ENCODE measurements at regions not wholly inside any gene's neighbourhood (a gene's known extent, or its start where the extent isn't known, plus 50 kb on each side); places are given as distances from the start of the nearest gene placed in this dataset.

DNA sequence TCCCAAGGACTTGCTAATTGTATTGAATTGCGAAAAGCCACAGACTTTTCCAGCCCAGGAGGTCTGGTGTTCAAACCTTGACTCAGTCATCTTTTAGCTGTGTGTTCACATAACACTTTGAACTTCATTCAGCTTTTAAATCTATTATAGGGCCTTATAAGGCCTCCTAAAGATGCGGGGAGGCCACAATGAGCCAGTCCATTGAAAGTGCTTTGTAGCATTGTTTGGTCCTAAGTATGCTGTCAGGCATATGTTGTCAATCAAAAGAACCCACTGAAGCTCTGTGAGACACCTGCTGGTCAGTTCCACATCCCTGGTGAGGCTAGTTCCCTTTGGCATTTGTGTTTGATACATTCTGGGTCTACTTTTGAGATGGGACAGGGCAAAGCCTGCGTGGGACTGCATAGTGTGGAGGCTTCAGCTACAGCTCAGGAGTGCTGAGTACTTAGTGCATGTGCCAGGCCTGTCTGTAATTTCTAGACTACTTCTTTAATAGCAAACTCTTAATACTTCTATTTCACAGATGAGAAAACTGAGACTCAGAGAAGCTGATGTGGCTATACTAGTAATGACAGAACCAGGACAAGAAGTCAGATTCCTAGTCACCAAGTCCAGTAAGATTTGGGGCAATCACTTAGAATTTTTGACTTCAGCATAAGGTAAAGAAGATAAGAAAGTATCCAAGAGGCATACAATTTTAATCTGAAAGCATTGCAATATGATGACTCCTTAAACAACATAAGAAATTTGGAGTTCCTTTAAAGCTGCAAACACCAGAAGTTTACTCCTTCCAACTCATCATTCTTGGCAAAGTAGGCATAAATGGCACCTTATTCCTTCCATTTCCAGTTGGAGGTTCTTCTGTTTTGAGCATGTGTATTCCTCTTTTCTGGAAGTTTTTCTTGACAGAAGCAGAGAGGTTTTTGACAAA, 213.0 kb downstream of the PDCD6IP start:
- peak; percentile 37 for DNase-seq (ENCODE audit: low spot score)

DNA sequence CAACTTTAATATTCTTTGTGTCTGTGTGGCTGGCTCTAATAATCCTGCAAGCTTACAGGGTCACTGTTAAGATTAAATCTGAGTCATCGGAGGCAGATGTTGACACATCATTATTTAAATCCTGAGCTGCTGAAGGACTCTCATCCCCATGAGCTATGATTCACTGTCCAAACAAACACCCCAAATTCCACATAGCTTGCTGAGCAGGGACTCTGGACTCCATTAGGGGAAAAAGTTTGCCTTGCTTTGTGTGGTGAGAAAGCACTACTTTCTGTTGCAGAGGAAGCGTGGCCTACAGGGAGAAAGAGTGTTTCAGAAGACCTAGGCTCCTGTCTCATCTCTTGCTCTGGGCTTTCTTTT, 213.7 kb downstream of the PDCD6IP start:
- DNase-seq (ENCODE audit: low spot score), result no peak

GRCh38 chr3:34013818-34014570, 215.6 kb downstream of the PDCD6IP start:
- no peak for DNase-seq (ENCODE audit: low spot score)

- DNase-seq (ENCODE audit: low spot score), result peak; percentile 28
These were observed 217.0 kb downstream of the PDCD6IP start for GRCh38 chr3:34015204-34016142.

DNA sequence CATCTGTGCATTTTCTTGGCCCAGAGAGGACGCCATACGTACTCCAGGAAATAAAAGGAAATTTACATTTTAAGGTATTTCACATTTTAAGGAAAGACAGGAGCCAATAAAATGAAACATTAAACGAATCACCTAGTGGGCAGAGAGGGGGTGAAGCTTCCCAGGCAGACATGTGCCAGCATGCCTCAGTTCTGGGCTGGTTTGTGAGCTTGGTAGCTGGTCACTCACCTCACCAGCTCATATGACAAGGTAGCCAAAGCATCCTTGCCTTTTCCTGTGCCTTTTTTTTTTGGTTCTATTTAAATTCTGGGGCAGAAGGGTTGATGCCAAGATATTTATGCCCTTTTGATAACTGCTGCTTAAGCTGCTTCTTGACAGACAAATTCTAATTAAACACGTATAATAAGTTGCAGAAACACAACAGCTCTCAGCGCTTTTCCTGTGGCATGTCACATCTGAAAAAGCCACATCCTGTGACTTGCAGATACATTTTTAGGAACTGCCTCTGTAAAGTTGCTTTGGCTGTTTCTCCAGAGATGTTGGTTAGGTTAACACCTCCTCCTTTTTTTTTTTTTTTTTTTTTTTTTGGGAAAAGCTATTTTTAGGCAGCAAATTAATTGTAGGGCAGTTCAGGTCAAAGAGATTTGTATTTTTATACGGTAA, 218.6 kb downstream of the PDCD6IP start:
- DNase-seq (ENCODE audit: low spot score), result no peak

DNA sequence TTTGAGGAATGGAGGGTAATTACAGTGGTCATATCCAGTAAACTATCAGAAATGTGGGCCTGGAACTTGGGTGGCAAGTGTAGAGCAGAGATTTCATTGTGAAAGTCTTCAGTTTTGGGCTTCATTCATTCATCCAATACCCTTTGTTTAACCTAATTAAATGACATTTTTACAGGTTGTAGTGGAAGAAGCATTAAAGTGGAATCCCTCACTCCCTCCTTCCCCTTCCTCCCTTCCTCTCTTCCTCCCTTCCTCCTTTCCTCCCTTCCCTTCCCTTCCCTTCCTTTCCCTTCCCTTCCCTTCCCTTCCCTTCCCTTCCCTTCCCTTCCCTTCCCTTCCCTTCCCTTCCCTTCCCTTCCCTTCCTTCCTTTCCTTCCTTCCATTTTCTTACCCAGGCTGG, 219.3 kb downstream of the PDCD6IP start:
- no peak for DNase-seq (ENCODE audit: low spot score)

GRCh38 chr3:34019158-34019557, 220.7 kb downstream of the PDCD6IP start:
- no peak for DNase-seq (ENCODE audit: low spot score)

DNA sequence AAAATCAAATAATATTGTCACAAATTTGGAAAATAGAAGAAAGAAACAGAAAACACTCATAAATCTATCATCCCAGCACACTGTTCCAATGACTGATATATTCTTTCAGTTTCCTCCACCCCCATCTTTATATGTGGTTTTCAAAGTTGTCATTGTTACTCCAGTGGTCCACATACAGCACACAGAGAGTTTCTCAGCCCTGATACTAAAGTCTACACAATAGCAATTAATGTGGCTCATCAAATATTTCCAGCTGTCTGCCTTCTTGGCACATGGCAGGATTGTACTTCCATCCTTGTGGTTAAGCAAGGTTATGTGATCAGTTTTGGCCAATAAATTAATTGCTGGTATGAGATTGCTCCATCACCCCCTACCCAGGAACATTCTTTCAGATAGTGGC, 221.7 kb downstream of the PDCD6IP start:
- DNase-seq (ENCODE audit: low spot score), result no peak

DNA sequence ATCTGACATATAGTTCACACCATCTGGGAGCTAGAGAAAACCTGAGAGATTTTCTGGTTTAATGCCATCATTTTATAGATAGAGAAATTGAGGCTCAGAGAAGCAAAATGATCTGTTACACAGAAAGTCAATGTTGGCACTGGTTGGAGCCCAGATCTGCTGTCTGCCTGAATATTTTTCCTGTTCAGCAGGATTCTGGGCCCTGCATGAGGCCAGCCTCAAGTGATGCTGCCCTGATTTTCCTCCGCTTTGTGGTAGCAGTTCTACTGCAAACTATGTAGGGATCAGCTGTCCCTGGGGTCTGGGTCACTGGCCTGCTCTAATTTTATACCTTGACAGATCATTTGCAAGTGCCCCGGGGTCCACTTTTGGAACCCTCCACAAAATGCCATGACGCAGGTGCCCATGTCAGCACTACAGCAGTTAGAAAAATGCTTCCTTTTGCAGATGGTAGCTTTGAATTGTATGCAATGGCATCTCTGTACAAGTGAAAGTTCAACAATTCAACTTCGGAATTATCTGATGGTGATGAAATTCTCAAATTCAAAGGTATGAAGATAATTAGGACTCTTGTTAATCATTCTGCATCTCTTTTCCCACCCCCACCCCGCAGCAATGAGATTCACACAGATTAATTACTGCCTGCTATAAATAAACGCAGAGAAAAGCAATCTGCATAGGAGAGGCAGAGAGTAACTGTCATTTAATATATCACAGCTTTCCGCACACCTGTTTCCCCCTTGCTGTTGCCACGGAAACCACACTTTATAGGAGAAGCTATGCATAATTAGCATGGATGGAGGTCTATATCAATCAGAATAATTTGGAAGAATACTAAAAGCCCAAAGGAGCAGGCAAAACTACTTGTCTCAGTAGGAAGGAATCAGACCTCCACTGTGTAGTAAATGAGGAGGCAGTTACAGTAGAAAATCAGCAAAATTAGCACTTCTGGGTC, 222.6 kb downstream of the PDCD6IP start:
- DNase-seq (ENCODE audit: low spot score), result peak; percentile 13

DNA sequence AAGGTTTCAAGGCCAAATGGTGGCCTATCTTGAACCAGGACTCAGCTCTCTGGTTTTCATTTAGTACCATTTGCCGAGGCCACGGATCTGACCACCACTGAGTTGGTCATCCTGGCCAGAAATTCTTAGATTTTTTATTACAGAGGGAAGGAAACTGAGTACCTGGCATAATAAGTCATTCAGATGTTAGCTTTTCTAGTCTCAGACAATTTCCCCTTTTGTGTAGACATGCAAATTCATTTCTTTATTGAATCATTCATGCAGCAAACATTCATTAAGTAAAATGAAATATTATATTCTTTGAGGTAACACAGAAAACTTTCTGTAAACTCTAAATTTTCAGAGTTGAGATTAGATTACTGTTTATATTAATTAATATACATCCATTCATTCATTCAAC, 223.7 kb downstream of the PDCD6IP start:
- no peak for DNase-seq (ENCODE audit: low spot score)

DNA sequence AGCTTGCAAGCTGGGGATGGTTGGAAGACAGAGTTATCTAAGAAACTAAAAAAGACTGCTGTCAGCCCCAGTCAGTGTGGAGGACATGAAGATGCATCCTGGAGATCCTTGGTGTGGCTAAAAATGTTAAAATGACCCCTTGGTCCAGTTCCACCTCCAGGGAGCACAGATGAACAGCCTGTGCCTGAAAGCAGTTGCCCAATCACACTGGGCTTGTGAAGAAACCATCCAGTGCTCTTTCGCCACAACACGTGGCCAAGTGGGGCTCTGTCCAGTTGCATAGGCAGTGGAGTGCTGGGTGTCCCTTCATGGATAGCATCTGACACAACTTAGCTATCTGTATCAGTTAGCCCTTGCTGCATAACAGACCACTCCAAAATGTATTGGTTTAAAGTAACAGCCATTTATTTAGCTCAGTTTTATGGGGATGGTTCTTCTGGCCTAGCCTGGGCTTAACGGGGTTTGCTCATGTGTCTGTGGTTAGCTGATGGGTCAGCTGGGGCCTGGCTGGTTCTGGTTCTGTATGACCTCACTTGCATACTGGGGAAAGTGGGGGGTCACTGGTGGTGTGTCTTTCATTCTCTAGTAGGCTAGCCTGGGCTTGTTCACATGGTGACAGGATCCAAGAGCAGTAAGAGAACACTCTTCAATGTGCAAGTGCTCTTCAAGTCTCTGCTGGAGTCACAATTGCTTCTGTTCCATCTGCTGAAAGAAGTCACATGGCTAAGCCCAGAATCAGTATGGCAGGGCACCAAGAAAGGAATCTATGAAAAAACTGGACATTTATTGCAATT, 226.2 kb downstream of the PDCD6IP start:
- no peak for DNase-seq (ENCODE audit: low spot score)

- no peak for DNase-seq (ENCODE audit: low spot score)
These were observed 235.4 kb downstream of the PDCD6IP start for GRCh38 chr3:34033839-34034238.

DNA sequence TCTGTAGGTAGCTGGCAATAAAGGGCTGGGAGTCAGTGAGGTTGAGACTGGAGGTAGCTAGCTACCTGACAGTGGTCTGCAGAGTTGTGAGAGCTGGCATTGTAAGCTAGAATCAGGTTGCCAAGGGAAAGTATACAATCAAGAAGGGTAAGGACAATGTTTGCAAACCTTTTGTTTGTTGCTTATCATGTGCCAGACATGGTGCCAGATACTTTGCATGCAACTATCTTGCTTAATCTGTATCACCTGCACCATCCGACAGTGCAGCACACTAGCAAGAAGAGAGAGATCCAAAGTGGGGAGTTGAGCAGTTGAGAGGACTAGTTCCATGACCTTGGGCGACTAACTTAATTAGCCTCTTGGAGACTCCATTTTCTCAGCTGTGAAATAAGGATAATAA, 236.4 kb downstream of the PDCD6IP start:
- DNase-seq (ENCODE audit: low spot score), result no peak

GRCh38 chr3:34035775-34036174, 237.3 kb downstream of the PDCD6IP start:
- no peak for DNase-seq (ENCODE audit: low spot score)

GRCh38 chr3:34037260-34037659, 238.8 kb downstream of the PDCD6IP start:
- no peak for DNase-seq (ENCODE audit: low spot score)

DNA sequence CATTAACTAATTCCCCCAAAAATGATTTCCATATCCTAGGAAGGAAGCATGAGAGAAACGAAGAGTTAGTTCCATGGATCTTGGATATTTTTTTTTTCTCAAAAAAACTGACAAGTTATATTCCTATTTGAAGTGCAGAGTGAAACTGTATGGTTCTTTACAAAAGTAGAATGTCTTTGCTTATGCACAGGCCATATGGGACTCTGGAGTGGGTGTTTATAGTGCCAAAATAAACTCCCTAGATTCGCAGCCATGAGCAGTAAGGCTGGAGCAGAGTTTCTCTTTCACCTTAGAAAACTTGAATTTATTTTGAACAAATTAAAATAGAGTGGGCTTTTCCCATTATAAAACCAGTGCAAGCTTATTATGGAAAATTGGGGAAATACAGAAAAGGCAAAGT, 239.7 kb downstream of the PDCD6IP start:
- no peak for DNase-seq (ENCODE audit: low spot score)

GRCh38 chr3:34046154-34046553, 247.7 kb downstream of the PDCD6IP start:
- no peak for DNase-seq (ENCODE audit: low spot score)

DNA sequence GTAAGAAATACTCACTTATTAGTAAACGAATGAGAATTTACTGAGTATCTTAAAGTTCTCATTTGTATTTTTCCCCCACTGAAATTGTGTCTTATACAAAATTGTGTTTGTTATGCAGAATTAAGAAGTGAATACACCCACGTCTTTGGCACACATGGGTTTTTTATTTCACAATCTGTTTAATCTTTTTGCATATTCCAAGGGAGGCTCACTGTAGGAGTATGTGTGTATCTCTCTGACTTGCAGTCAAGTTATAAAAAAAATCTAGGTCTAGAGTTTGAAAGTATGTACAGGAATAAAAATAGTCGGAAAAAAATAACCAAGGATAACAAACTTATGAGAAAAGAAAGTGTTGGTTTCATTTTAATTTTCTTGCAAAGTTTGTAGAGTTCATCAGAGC, 255.2 kb downstream of the PDCD6IP start:
- no peak for DNase-seq (ENCODE audit: low spot score)

DNA sequence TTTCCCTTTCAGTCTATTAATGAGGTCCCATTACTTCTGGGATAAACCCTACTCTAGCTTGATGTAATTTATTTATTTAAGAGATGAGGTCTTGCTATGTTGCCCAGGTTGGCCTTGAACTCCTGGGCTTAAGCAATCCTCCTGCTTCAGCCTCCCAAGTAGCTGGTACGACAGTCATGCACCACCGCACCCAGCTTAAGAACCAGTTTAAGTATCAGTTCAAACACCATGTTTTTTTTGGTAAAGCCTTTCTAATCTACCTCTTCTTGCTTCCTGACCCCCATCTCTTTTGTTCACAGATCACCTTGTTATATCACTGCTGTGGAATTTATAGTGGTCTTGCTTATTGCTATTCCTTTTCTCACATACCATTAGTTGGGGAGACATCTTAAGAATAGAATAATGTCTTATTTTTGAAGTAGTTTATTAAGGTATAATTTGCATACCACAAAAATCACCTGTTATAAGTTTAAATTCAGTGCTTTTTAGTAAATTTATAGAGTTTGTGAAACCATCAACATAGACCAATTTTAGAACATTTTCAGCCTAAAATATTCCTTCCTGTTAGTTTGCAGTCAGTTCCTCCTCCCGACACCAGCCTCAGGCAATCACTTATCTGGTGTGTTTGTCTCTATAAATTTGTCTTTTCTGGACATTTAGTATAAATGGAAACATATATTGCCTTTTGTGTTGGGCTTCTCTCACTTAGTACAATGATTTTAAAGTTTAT, 257.9 kb downstream of the PDCD6IP start:
- DNase-seq (ENCODE audit: low spot score), result no peak

All from NAMALWA (cell line).